ENCODE measurements at regions not wholly inside any gene's neighbourhood (a gene's known extent, or its start where the extent isn't known, plus 50 kb on each side); places are given as distances from the start of the nearest gene placed in this dataset.

DNA sequence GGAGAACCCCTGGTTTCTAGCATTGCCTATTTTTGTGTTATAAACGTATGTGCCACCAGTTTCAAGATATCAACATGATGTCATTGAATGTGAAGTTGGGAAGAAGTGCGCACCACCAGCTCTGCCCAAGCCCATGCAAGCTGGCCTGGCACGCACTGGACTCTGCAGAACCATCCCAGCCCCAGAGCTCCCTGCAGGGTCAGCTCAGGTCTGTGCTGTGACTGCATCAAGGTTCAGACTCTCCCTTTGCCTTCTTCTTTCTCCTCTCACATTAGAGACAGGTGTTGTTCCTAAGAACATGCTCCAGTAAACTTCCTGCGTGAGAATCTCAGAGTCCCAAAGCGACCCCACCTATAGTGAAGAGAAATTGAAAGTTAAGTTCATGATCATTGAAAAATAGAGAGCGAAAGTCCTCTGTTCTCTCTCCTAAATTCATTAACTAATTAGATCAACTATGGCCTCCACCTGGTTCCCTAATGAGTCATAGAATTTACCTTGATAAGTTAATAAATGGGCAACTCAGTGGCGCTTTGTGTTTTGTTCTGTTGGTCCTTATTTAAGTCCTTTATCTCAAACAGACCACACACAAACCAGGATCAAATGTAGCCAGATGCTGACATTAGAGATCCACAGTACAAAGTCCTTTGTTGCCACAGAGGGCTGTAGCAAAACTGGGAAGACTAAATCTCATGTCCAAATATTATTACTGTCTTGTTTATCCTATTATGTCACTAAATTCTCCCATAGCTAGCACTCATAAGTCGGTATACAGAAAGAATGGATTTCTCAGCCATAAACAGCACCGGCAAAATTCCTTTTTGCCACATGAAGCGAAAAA lies 432.3 kb downstream of the STK39 start:
- CTCF ChIA-PET (ENCODE audit: partially characterized antibody) = interaction anchor here (0.6 to 1.2 kb wide), 2 partner anchors 305 to 323 kb away, joined by 3 read pairs; no protein-coding TSS in a partner anchor

More for the DNA sequence above, 432.3 kb downstream of the STK39 start:
- Histone ChIP-seq H3K14ac (ENCODE audit: insufficient read length) (no peak overlapping the region), H3K79me2 (ENCODE audit: control insufficient read depth in 1 of 2, insufficient read depth in 2 of 2, low read length in 2 of 2) (no peaks in the 10 kb centered on the region), H3K79me1 (ENCODE audit: low read depth, low read length) (no peaks in the 10 kb centered on the region; the same call in 1 of the 2 replicates), H4K8ac (ENCODE audit: extremely low read depth, insufficient read depth, low read length) (no peak overlapping the region; the same call in 1 of the 2 replicates), H2AK5ac (ENCODE audit: low read depth, low read length) (no peak overlapping the region), H2BK15ac (ENCODE audit: low read length) (no peak overlapping the region), H3K23me2 (ENCODE audit: low read depth, low read length) (no peaks in the 10 kb centered on the region), H3K18ac (ENCODE audit: extremely low read depth, low read length) (no peak overlapping the region), H3K4me3 (ENCODE audit: extremely low read depth in 1 of 4, insufficient read depth in 2 of 4, low read depth in 3 of 4, low read length in 4 of 4) (no peak overlapping the region), H3K27ac (ENCODE audit: low read depth, low read length) (no peak overlapping the region), H4K20me1 (replicated peaks in 1 of 2; ENCODE audit: control insufficient read depth in 1 of 2, insufficient read depth in 2 of 2, low read length in 2 of 2) (no peaks in the 10 kb centered on the region), H2BK12ac (ENCODE audit: low read depth, low read length) (no peak overlapping the region), H3K4ac (replicated peaks; ENCODE audit: insufficient read length, low read depth, low read length) (no peak overlapping the region), H3K9ac (replicated peaks in 1 of 4; ENCODE audit: extremely low read depth in 1 of 4, low read depth in 3 of 4, low read length in 3 of 4) (no peak overlapping the region), H2AFZ (ENCODE audit: low read length) (no peak overlapping the region), H3K56ac (replicated peaks; ENCODE audit: insufficient read length, low read depth, low read length) (no peak overlapping the region), H3K4me1 (replicated peaks in 1 of 4; ENCODE audit: control insufficient read depth in 3 of 4, insufficient read depth in 4 of 4, low read length in 3 of 4) (no peaks in the 10 kb centered on the region; a peak in 1 of 7 replicates), H2BK120ac (replicated peaks; ENCODE audit: low read depth, low read length) (no peak overlapping the region), H3K9me3 (ENCODE audit: insufficient read depth in 2 of 2, low read depth in 1 of 2, low read length in 1 of 2) (peaks cover 2 to 5% of the 10 kb centered on the region in 2 experiments; a peak in 3 of 4 replicates), H4K5ac (ENCODE audit: insufficient read length, low read depth, low read length) (no peak overlapping the region), H2BK20ac (ENCODE audit: low read length) (no peak overlapping the region), H3K36me3 (ENCODE audit: control insufficient read depth in 2 of 4, insufficient read depth in 4 of 4, low read length in 3 of 4) (no peaks in the 10 kb centered on the region; a peak in 1 of 8 replicates), H2BK5ac (ENCODE audit: low read depth, low read length) (no peak overlapping the region), H3K4me2 (ENCODE audit: insufficient read depth in 1 of 2, low read depth in 2 of 2, low read length in 2 of 2) (no peak overlapping the region), H4K91ac (replicated peaks; ENCODE audit: insufficient read length, low read length) (no peak overlapping the region), H3K27me3 (replicated peaks in 1 of 4; ENCODE audit: control insufficient read depth in 3 of 4, extremely low read depth in 1 of 4, insufficient read depth in 3 of 4, low read length in 3 of 4) (no peaks in the 10 kb centered on the region), H3K23ac (ENCODE audit: insufficient read length) (no peak overlapping the region)
- TF ChIP-seq NRF1 (IDR thresholded peaks at IDR 0.05; ENCODE audit: low read depth, low read length) (no peak), CBX8 (IDR thresholded peaks at IDR 0.05; ENCODE audit: borderline replicate concordance, low read depth, low read length) (no peak), JUND (IDR thresholded peaks at IDR 0.05; ENCODE audit: low read length) (no peak), TBP (IDR thresholded peaks at IDR 0.05; ENCODE audit: low read depth, low read length) (no peak)
- 81% methylated on average over 10 of the region's 10 CpGs; no CpG with 5 or more reads in 1 of the 2 experiments for WGBS, 2 experiments (ENCODE audit: extremely low coverage in 1 of 2, insufficient coverage in 1 of 2, insufficient read length in 1 of 2, insufficient replicate concordance in 2 of 2, low coverage in 1 of 2, low lambda C conversion rate in 2 of 2, missing lambda C conversion rate in 1 of 2)
- DNase-seq (ENCODE audit: low read depth in 1 of 2, low spot score in 2 of 2) (no peak), FAIRE-seq (no peak)
- POLR2A ChIA-PET (ENCODE audit: partially characterized antibody) = no interaction called here
